ENCODE measurements at regions not wholly inside any gene's neighbourhood (a gene's known extent, or its start where the extent isn't known, plus 50 kb on each side); places are given as distances from the start of the nearest gene placed in this dataset.

DNA sequence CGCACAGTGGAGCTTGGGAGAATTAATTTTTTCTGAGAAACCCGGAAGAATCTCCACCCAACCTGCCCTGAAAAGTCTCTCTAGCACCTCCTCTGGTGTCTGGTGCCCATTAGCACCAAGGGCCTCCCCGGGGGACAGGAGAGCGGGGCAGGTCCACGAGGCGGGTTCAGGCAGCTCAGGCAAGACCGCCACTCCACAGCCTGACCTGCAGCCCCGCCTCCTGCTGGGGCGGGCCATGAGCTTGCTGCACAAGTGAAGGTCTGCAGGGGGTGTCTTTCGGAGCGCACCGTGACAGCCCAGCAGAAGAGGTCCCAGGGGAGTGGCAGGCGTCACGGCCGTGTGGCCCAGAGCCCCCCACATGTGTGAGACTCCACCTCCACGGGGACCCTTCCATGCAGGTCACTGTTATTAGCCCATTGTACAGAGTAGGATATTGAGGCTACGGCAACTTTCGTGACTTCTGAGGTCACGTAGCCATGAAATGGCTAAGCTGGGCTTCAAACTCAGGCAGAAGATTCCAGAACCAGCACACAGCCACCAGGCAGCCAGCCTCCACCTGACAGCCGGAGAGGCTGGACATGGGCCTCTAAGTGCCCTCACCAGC is 63.9 kb upstream of the SLCO4A1 start:
- no peak for TF ChIP-seq POLR2A (IDR thresholded peaks at IDR 0.05)
- TF ChIP-seq, protein P1, sequence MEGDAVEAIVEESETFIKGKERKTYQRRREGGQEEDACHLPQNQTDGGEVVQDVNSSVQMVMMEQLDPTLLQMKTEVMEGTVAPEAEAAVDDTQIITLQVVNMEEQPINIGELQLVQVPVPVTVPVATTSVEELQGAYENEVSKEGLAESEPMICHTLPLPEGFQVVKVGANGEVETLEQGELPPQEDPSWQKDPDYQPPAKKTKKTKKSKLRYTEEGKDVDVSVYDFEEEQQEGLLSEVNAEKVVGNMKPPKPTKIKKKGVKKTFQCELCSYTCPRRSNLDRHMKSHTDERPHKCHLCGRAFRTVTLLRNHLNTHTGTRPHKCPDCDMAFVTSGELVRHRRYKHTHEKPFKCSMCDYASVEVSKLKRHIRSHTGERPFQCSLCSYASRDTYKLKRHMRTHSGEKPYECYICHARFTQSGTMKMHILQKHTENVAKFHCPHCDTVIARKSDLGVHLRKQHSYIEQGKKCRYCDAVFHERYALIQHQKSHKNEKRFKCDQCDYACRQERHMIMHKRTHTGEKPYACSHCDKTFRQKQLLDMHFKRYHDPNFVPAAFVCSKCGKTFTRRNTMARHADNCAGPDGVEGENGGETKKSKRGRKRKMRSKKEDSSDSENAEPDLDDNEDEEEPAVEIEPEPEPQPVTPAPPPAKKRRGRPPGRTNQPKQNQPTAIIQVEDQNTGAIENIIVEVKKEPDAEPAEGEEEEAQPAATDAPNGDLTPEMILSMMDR (IDR thresholded peaks at IDR 0.05), result no peak

Data from stomach (tissue), 4 donors.